Body of pancreas (tissue), 4 donors: ENCODE measurements at regions not wholly inside any gene's neighbourhood (a gene's known extent, or its start where the extent isn't known, plus 50 kb on each side); places are given as distances from the start of the nearest gene placed in this dataset.

Source experiments
- ATAC-seq: fragments of 150-250 bp; one replicate; pipeline ENCODE4 v1.9.1; 2016
- DNase-seq, 4 donors: peaks; one replicate each; pipeline ENCODE4 v3.0.0-alpha.2; 2019
- H3K27ac ChIP-seq, 4 donors: fragments of 200-600 bp; sonication (generic); 1 replicate in 3 of 4; 2 replicates in 1 of 4; pipeline versions ENCODE4 v1.5.1 to v1.6.1; 2016 to 2019; ENCODE audit warnings: mild to moderate bottlenecking in 1 of 4, mixed read lengths in 1 of 4, moderate library complexity in 1 of 4
- H3K27me3 ChIP-seq, 2 donors: fragments of 200-600 bp; sonication (generic); one replicate each; pipeline ENCODE4 v1.6.0; 2016; ENCODE audit warnings: mild to moderate bottlenecking in 1 of 2
- H3K36me3 ChIP-seq, 2 donors: fragments of 200-600 bp; sonication (generic); replicated peaks in 1 of 2; 2 replicates each; pipeline ENCODE4 v1.5.1; 2016; ENCODE audit warnings: low read depth in 2 of 2; ENCODE audit not compliant: insufficient read depth in 1 of 2
- H3K4me1 ChIP-seq: fragments of 200-600 bp; sonication (generic); one replicate; pipeline ENCODE4 v1.6.0; 2016
- H3K4me3 ChIP-seq, 2 donors: fragments of 200-600 bp; sonication (generic); 1 replicate in 1 of 2; 2 replicates in 1 of 2; pipeline ENCODE4 v1.5.1; 2016 to 2019
- H3K9me3 ChIP-seq, 3 donors: fragments of 200-600 bp; sonication (generic); 1 replicate in 2 of 3; 2 replicates in 1 of 3; pipeline ENCODE4 v1.5.1; 2016
- POLR2A ChIP-seq, 3 donors: fragments of 450-650 bp; IDR thresholded peaks; one replicate each; pipeline ENCODE4 v1.6.1; 2016; ENCODE audit warnings: antibody characterized with exemption in 3 of 3, mild to moderate bottlenecking in 2 of 3
- WGBS, 2 donors: methylation state at CpG; one replicate each; pipeline ENCODE4 v1.1.5; 2017; 5-methylcytosine and 5-hydroxymethylcytosine counted together
- intact Hi-C: fragments of 100-400 bp; cut with DNase I; formaldehyde crosslinking; loops from one replicate; pipeline ENCODE4 v1.15.1; 2023
- TF ChIP-seq, protein P1 (sequence below), 7 experiments: fragments of 450-650 bp in 4 of 7; fragments of 200-600 bp in 3 of 7; sonication (generic) in 3 of 7; IDR thresholded peaks; one replicate each; pipeline ENCODE4 v1.5.1; 2016 to 2019; ENCODE audit warnings: antibody characterized with exemption in 7 of 7

DNA sequence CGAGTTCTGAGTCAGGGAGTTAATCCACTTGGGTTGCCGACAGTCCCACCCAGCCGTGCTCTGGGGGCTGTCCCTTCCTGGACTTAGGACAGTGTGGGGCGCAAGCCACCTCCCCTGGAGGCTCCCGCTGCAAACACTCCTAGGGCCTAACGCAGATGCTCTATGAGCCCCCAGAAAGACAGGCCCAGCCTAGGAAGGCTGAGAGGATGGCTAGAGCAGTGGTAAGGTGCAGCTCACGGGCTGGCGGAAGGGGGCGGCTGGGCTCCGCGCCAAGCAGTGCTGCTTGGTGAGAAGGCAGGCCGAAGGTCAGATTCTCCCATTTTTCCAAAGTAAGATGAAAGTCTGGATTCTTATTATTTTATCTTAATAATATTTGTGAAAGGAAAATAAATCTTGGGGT, 84.6 kb upstream of the ALDH1L1 start:
- Histone ChIP-seq H3K27me3 (no peaks in the 10 kb centered on the region), H3K9me3 (no peaks in the 10 kb centered on the region), H3K4me1 (peaks cover 43% of the 10 kb centered on the region), H3K4me3 (no peak overlapping the region), H3K36me3 (no peaks in the 10 kb centered on the region), H3K27ac (no peak overlapping the region)
- ATAC-seq, result no peak
- intact Hi-C loops, result loop anchor here (10.0 kb wide), 1 partner anchor 110 kb away; no protein-coding TSS in a partner anchor
- no peak for DNase-seq
- TF ChIP-seq, protein P1, sequence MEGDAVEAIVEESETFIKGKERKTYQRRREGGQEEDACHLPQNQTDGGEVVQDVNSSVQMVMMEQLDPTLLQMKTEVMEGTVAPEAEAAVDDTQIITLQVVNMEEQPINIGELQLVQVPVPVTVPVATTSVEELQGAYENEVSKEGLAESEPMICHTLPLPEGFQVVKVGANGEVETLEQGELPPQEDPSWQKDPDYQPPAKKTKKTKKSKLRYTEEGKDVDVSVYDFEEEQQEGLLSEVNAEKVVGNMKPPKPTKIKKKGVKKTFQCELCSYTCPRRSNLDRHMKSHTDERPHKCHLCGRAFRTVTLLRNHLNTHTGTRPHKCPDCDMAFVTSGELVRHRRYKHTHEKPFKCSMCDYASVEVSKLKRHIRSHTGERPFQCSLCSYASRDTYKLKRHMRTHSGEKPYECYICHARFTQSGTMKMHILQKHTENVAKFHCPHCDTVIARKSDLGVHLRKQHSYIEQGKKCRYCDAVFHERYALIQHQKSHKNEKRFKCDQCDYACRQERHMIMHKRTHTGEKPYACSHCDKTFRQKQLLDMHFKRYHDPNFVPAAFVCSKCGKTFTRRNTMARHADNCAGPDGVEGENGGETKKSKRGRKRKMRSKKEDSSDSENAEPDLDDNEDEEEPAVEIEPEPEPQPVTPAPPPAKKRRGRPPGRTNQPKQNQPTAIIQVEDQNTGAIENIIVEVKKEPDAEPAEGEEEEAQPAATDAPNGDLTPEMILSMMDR (IDR thresholded peaks at IDR 0.05), result no peak
- TF ChIP-seq POLR2A (IDR thresholded peaks at IDR 0.05), result no peak
- 80 to 87% methylated on average over 6 to 12 of the region's 12 CpGs for WGBS, 2 donors

DNA sequence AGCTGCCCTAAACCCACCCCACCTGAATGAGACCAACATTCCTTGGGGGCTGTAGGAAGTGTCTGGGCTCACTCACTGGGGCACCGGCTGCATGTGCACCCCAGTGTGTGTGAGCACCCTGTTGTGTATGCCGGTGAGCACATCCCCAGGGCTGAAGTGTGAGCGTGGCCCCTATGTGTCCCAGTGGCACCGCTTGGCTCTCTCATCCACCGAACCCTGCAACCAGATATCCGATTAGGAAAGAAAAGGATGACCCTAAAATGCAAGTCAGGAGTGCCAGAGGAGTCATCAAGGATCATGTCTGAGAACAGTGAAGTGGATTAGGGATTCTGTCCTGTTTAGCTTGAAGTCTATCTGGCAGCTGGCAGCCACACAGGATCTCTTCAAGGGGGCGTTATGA, 84.0 kb upstream of the ALDH1L1 start:
- no peak overlapping the region for H3K27ac ChIP-seq
- H3K4me3 ChIP-seq, result no peak overlapping the region
- ATAC-seq (no peak), DNase-seq (no peak)
- intact Hi-C loops, result loop anchor here (10.0 kb wide), 1 partner anchor 110 kb away; no protein-coding TSS in a partner anchor
- H3K27me3 ChIP-seq, result no peaks in the 10 kb centered on the region
- H3K36me3 ChIP-seq, result no peaks in the 10 kb centered on the region
- H3K4me1 ChIP-seq, result peaks cover 38% of the 10 kb centered on the region
- TF ChIP-seq POLR2A (IDR thresholded peaks at IDR 0.05), result no peak
- TF ChIP-seq, protein P1 (IDR thresholded peaks at IDR 0.05), result no peak
- WGBS, 2 donors, result 66 to 74% methylated on average over 6 to 7 of the region's 7 CpGs
- H3K9me3 ChIP-seq, result no peaks in the 10 kb centered on the region

DNA sequence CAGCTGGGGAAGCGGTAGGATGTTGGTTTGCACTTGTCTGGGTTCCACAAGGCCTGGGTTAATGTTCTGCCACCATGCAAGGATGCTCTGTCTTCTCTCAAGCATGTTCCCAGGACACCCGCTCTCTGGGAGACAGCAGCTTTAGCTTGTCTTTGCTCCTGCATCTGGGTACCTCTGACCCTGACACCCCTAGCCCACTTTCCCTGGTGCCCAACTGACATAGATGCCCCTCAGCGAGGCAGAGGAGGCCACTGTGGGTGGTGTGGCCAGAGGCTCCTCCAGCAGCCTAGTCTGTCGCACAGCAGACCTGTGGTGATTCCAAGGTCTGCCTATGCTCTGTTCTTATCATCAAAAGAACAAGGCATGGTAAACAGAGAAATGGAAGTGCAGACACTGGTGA, 83.6 kb upstream of the ALDH1L1 start:
- no peaks in the 10 kb centered on the region for H3K27me3 ChIP-seq
- TF ChIP-seq POLR2A (IDR thresholded peaks at IDR 0.05), result no peak
- TF ChIP-seq, protein P1 (IDR thresholded peaks at IDR 0.05), result no peak
- peaks cover 33% of the 10 kb centered on the region for H3K4me1 ChIP-seq
- WGBS, 2 donors, result 74 to 88% methylated on average over 4 of the region's 4 CpGs
- no peak overlapping the region for H3K27ac ChIP-seq
- ATAC-seq (no peak), DNase-seq (no peak)
- no peaks in the 10 kb centered on the region for H3K36me3 ChIP-seq
- no peak overlapping the region for H3K4me3 ChIP-seq
- no peaks in the 10 kb centered on the region for H3K9me3 ChIP-seq
- intact Hi-C loops, result loop anchor here (10.0 kb wide), 1 partner anchor 111 kb away; no protein-coding TSS in a partner anchor

DNA sequence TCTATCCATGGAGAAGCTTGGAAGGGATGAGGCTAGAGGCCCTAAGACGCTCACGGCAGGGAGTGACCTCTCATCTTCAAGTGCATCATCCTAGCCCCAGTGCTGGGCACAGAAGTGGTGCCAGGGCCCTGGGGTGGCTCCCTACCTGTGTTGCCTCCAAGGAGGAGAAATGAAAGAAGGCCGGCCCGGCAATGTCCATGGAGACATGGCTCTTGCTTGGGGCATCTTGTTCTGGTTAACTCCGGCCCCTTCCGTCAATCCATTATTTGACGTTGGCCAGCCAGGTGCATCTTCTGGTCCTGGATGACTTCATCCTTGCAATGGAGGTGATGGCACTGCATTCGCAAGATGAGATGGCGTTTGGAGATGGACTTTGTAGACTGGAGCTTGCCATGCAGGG, 83.2 kb upstream of the ALDH1L1 start:
- DNase-seq (no peak), ATAC-seq (no peak)
- H3K4me3 ChIP-seq, result no peak overlapping the region
- WGBS, 2 donors, result 94 to 96% methylated on average over 7 to 9 of the region's 9 CpGs
- intact Hi-C loops, result loop anchor here (10.0 kb wide), 1 partner anchor 111 kb away; no protein-coding TSS in a partner anchor
- H3K9me3 ChIP-seq, result no peaks in the 10 kb centered on the region
- H3K27me3 ChIP-seq, result no peaks in the 10 kb centered on the region
- H3K36me3 ChIP-seq, result no peaks in the 10 kb centered on the region
- no peak overlapping the region for H3K27ac ChIP-seq
- no peak for TF ChIP-seq POLR2A (IDR thresholded peaks at IDR 0.05)
- TF ChIP-seq, protein P1 (IDR thresholded peaks at IDR 0.05), result no peak
- peaks cover 29% of the 10 kb centered on the region for H3K4me1 ChIP-seq

DNA sequence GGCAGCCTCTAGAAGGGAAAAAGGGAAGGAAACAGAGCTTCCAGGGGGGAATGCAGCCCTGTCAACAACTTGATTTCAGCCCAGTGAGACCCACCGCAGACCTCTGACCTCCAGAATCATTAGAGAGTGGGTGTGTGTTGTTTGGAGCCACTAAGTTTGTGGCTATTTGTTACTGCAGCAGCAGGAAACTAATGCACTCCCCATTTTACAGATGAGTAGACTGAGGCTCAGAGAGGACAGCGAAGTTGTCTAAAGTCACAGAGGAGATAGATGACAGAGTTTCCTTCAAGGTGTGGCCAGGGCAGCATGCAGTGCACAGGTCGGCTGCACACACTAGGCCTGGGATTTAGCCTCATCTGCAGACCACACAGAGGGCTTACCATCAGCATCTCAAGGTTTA, 81.8 kb upstream of the ALDH1L1 start:
- ATAC-seq (no peak), DNase-seq (no peak)
- WGBS, 2 donors, result 91 to 92% methylated on average over 3 of the region's 3 CpGs
- Histone ChIP-seq H3K4me3 (no peak overlapping the region), H3K9me3 (no peaks in the 10 kb centered on the region), H3K36me3 (no peaks in the 10 kb centered on the region), H3K27me3 (no peaks in the 10 kb centered on the region), H3K4me1 (peaks cover 18% of the 10 kb centered on the region), H3K27ac (no peak overlapping the region)
- TF ChIP-seq, protein P1 (IDR thresholded peaks at IDR 0.05), result no peak
- TF ChIP-seq POLR2A (IDR thresholded peaks at IDR 0.05), result no peak
- intact Hi-C loops, result loop anchor here (10.0 kb wide), 1 partner anchor 113 kb away; no protein-coding TSS in a partner anchor
